Iris pigment epithelial cell (primary cell): ENCODE measurements at regions not wholly inside any gene's neighbourhood (a gene's known extent, or its start where the extent isn't known, plus 50 kb on each side); places are given as distances from the start of the nearest gene placed in this dataset.

Experiments
- DNase-seq: peaks from one replicate; pipeline ENCODE4 v3.0.0-alpha.2; 2011; ENCODE audit warnings: low read depth

DNA sequence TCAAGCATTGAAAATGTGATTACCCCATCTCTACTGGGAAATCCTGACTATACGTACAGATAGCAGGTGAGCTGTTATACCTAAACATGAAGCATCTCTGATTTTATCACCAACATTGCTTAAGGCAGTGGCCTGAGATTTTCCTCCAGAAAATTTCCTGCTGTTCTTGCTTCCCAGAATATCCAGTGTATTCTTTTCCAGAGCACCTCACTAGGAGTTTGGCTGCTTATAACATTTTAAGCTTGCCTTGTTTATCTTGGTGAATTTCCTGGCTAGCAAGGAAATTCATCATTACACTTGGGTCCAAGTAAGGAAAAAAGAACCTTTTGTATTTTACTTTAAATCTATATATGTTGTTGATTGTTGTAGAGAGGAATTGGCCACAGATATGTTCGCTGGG, 73.0 kb upstream of the CLCN4 start:
- no peak for DNase-seq

- DNase-seq, result peak; percentile 15
These were observed 71.6 kb upstream of the CLCN4 start for GRCh38 chrX:10085223-10085622.

GRCh38 chrX:10086676-10087075, 70.1 kb upstream of the CLCN4 start:
- DNase-seq, result no peak

- no peak for DNase-seq
These were observed 69.4 kb upstream of the CLCN4 start for GRCh38 chrX:10087391-10087790.

DNA sequence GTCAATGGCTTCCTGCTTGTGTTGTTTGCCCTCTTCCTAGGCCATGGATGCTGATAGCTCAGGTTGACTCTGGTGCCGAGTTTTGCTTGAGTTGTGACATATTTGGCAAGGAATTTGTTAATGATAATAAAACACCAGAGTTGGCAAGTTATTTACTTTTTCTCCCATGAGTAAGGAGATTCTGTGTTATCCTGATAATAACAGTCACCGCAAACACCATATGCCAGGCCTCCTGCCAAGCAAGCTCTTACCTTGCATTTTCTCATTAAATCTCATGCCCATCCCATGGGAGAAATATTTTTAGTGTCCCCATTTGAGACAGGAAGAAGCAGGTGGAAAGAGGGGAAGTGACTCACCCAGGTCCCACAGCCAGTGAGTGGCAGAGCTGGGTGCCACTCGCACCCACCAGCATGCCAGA, 67.4 kb upstream of the CLCN4 start:
- peak; percentile 40 for DNase-seq

DNA sequence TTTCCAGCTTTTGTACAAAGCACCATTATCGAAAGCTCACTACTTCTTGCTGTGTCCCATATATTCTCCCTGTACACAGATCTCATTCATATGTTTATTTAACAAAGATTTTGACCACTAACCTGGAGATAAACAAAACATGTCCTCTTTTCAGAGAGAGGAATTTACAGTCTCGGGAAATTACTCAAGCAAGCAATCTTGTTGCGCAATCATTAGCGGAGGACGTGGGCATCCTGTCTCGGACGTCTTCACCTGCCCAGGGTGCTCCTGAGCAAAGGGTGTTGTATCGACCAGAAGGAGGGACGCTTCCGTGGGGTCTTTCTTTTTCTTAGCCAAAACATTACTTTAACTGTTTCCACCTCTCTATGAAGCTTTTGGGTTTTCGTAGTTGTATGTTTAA, 66.5 kb upstream of the CLCN4 start:
- peak; percentile 69 for DNase-seq

- no peak for DNase-seq
These were observed 61.5 kb upstream of the CLCN4 start for GRCh38 chrX:10095246-10095645.

GRCh38 chrX:10095698-10096432, 60.9 kb upstream of the CLCN4 start:
- no peak for DNase-seq

DNA sequence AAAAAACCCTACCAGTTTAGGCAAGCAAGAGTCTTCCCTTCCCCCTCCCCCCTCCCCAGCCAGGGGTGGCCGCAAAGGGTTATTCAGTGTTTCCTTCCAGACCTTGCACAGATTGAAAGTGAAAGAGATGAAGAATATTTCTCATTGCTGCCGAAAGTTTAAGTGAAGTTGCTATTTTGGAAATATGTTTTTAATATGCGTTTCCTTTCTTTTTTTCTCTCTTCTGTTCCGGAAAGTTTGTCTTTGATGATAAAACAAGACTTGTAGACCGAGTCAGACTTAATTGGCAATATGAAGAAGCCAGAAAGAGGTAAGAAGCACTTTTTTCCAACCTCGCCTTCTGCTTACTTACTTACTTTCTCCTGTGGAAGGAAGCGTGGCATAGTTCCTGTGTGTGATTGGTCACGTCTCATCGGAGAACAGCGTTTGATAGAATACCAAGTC, 58.5 kb upstream of the CLCN4 start:
- no peak for DNase-seq

- DNase-seq, result no peak
These were observed 57.4 kb upstream of the CLCN4 start for GRCh38 chrX:10099411-10099810.

DNA sequence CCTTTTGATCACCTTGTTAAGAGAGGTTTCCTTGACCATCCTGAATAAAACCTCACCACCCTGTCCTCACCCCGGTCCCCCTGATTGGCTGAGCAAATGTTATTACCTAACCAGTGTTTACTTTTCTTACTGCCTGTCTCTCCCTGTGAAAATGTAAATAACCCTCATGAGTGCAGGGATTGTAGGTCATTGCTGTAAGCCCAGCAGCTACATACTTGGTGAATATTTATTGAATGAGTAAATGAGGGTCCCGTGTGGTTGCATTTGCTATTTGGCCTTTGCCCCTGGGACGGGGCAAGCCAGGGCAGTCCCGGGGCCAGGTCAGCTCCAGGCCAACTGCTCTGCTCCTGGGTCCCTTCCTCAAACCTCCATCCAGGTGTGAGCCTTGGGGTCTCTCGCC, 55.5 kb upstream of the CLCN4 start:
- peak; percentile 63 for DNase-seq

DNA sequence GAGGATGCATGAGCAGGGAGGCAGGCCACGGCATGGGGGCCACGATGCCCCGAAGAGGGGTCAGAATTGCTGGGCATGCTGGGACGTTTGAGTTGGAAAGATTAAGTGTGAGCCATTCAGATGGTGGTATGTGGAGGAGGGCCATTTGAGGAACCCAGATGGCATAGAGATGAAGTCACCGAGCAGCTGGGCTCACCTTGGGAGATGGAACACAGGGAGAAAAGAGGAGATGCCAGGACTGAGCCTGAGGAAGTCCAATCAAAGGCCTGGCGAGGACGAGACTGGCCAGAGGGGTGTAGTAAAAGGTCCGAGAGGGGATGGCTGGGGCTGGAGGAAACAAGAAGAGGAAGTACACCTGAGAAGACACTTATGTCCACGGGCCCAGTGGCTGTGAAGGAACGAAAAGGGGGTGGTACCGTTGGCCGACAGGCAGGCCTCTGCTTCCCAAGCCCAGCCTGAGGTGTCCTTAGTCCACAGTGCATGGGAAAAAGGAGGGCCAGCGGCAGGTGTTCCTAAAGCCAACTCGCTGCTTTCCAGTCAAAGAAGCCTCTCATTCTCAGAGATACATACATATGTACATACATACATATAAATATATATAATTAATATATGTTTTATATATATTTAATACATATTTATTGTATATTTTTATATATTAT, 54.6 kb upstream of the CLCN4 start:
- DNase-seq, result no peak

DNA sequence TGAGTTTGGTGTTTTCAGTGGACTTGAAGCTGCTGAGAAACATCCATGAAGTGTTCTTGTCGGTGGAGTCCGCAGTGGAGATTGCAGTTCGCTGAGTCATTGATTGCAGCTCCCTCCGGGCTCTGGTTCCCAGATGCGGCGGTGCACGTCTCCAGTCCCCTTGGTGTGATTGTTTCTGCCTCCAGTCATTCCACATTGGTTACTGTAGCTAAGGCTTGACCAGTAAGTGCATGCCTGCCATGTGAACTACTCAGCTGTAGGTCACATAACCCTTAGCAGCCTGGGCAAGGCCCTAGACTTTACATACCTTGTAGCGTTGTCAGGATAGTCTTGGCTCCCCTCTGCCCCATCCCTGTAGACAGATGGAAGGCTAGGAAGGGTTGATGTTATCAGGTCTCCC, 53.8 kb upstream of the CLCN4 start:
- DNase-seq, result peak; percentile 83

DNA sequence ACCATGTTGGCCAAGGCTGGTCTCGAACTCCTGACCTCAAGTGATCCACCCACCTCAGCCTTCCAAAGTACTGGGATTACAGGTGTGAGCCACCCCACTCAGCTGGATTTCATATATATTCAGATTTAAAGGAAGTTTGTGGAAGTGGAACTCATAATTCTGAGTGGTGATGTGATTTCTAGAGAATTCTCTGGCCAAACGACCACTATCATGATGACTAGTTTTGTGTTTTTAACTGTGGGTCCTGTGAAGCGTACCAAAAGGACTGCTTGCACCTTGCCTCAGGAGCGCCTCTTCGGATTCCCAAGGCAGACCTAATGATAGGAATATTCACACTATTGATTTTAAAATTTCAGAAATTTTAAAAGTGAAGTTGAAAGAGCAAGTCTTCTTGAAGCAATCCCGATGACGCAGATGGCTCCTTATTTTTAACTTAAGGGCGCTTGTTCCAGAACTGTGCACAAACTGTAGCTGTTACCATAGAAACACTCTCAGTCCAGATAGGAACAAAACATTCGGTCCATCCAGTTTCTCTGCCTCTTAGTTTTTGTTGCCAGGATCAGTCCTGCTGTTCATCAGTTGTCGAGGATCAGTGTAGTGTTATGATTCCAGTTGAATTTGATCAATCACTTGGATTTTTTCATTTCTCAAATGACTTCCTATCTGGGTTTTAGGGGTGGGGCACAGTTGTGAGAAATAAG, 51.7 kb upstream of the CLCN4 start:
- DNase-seq, result no peak

DNA sequence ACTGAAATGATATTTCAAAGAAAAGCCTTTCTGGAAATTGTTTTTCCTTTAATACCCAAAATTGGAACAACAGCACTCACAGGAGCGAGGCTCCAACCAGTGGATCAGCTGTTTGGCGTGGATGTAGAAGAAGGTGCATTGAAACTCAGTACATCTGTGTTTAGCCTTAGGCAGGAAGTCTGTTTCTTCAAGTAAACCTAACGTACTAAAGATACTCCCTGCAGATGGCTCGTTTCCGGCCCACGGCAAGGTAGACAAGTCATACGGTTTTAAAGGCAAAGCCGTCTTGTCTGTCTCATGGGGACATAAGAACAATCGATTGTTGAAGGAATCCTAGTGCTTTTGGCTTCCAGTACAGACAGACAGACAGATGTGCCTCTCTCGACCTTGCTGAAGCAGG, 50.0 kb upstream of the CLCN4 start:
- DNase-seq, result peak; percentile 22
